SK-N-SH (cell line): ENCODE measurements at regions not wholly inside any gene's neighbourhood (a gene's known extent, or its start where the extent isn't known, plus 50 kb on each side); places are given as distances from the start of the nearest gene placed in this dataset.
A peak's percentile ranks its signal among the peaks of the same experiment; 100 is the strongest.

Experiments
- CTCF ChIP-seq: fragments of 200-600 bp; sonication (generic); IDR thresholded peaks from 2 replicates; pipeline ENCODE4 v1.6.1; 2017; ENCODE audit warnings: antibody characterized with exemption, mild to moderate bottlenecking, moderate library complexity
- ELF1 ChIP-seq: IDR thresholded peaks from 2 replicates; pipeline ENCODE4 v1.4.0; 2012
- EZH2phosphoT487 ChIP-seq: fragments of 200-600 bp; sonication (generic); IDR thresholded peaks from 2 replicates; pipeline ENCODE4 v1.6.1; 2017; ENCODE audit warnings: low read depth, mixed run types, mild to moderate bottlenecking, antibody characterized with exemption, moderate library complexity, borderline replicate concordance
- FOXJ3 ChIP-seq: sonication (generic); formaldehyde crosslinking; IDR thresholded peaks from 2 replicates; pipeline ENCODE4 v1.5.1; 2020; ENCODE audit warnings: mild to moderate bottlenecking, missing genetic modification reagents
- FOXM1 ChIP-seq: IDR thresholded peaks from 2 replicates; pipeline ENCODE4 v1.4.0; 2012; ENCODE audit warnings: low read depth, mild to moderate bottlenecking
- GABPA ChIP-seq: IDR thresholded peaks from 2 replicates; pipeline ENCODE4 v1.4.0; 2012; ENCODE audit warnings: low read depth, mild to moderate bottlenecking
- GATA2 ChIP-seq: sonication (generic); formaldehyde crosslinking; IDR thresholded peaks from 2 replicates; pipeline ENCODE4 v1.5.0; 2020; ENCODE audit warnings: mild to moderate bottlenecking, missing genetic modification reagents
- IRF3 ChIP-seq: fragments of 150-350 bp; IDR thresholded peaks from 2 replicates; pipeline ENCODE4 v1.6.1; 2016; ENCODE audit warnings: mild to moderate bottlenecking, low read depth, low read length
- MAX ChIP-seq: IDR thresholded peaks from 2 replicates; pipeline ENCODE4 v1.4.0; 2012; ENCODE audit warnings: low read depth
- MEF2A ChIP-seq: IDR thresholded peaks from 2 replicates; pipeline ENCODE4 v1.4.0; 2012; ENCODE audit warnings: low read depth, borderline replicate concordance
- MXI1 ChIP-seq: IDR thresholded peaks from 2 replicates; pipeline ENCODE4 v1.6.1; 2012; ENCODE audit warnings: mild to moderate bottlenecking, low read depth, low read length, improper control_type of control experiment
- NFIC ChIP-seq: IDR thresholded peaks from 2 replicates; pipeline ENCODE4 v1.4.0; 2012; ENCODE audit warnings: borderline replicate concordance
- NRF1 ChIP-seq: IDR thresholded peaks from 2 replicates; pipeline ENCODE4 v1.6.1; 2012; ENCODE audit warnings: low read depth, mild to moderate bottlenecking, low read length
- POLR2AphosphoS5 ChIP-seq: IDR thresholded peaks from 2 replicates; pipeline ENCODE4 v1.6.1; 2012; ENCODE audit warnings: low read depth, low read length
- RAD21 ChIP-seq: IDR thresholded peaks from 2 replicates; pipeline ENCODE4 v1.6.1; 2012; ENCODE audit warnings: mild to moderate bottlenecking, low read length
- RCOR1 ChIP-seq: fragments of 150-350 bp; IDR thresholded peaks from 2 replicates; pipeline ENCODE4 v1.6.1; 2017; ENCODE audit warnings: antibody characterized with exemption, low read length
- RFX5 ChIP-seq: IDR thresholded peaks from 2 replicates; pipeline ENCODE4 v1.6.1; 2012; ENCODE audit warnings: mild to moderate bottlenecking, improper control_type of control experiment, low read length
- RXRA ChIP-seq: IDR thresholded peaks from 2 replicates; pipeline ENCODE4 v1.4.0; 2012; ENCODE audit warnings: low read depth, mild to moderate bottlenecking, borderline replicate concordance
- SIN3A ChIP-seq: IDR thresholded peaks from 2 replicates; pipeline ENCODE4 v1.6.1; 2012; ENCODE audit warnings: low read depth, mild to moderate bottlenecking, low read length, moderate library complexity, borderline replicate concordance
- TEAD4 ChIP-seq: IDR thresholded peaks from 2 replicates; pipeline ENCODE4 v1.4.0; 2012; ENCODE audit warnings: mild to moderate bottlenecking, borderline replicate concordance; ENCODE audit not compliant: insufficient read depth
- USF1 ChIP-seq: IDR thresholded peaks from 2 replicates; pipeline ENCODE4 v1.4.0; 2012; ENCODE audit warnings: low read depth, borderline replicate concordance
- USF2 ChIP-seq: fragments of 150-350 bp; IDR thresholded peaks from 2 replicates; pipeline ENCODE4 v1.6.1; 2017; ENCODE audit warnings: antibody characterized with exemption, low read length, low read depth, borderline replicate concordance
- ZBTB33 ChIP-seq: IDR thresholded peaks from 2 replicates; pipeline ENCODE4 v1.4.0; 2012; ENCODE audit warnings: low read depth, borderline replicate concordance

- TF ChIP-seq CTCF, result peak; percentile 41
- peak; percentile 57; the same call in 1 of the 2 replicates for TF ChIP-seq MXI1
- no peak for TF ChIP-seq NFIC
- no peak for TF ChIP-seq GABPA
- no peak for TF ChIP-seq MEF2A
- TF ChIP-seq ELF1, result no peak
- TF ChIP-seq IRF3, result no peak
- TF ChIP-seq RFX5, result no peak
- no peak for TF ChIP-seq USF2
- TF ChIP-seq RXRA, result no peak
- no peak for TF ChIP-seq GATA2 (CRISPR knock-in tag)
- peak; percentile 91 for TF ChIP-seq RAD21
- TF ChIP-seq ZBTB33, result no peak
- TF ChIP-seq TEAD4, result no peak
- TF ChIP-seq FOXM1, result no peak
- no peak for TF ChIP-seq MAX
- TF ChIP-seq FOXJ3 (CRISPR knock-in tag), result 0 out of 2 replicates have a peak, but pooled peaks have one; percentile 15
- TF ChIP-seq RCOR1, result no peak
- no peak for TF ChIP-seq EZH2phosphoT487
- no peak for TF ChIP-seq SIN3A
- no peak for TF ChIP-seq USF1
- no peak for TF ChIP-seq POLR2AphosphoS5
- TF ChIP-seq NRF1, result no peak
These were observed 392.9 kb upstream of the EEF2KMT start (continued) for GRCh38 chr16:5490499-5490898.
